A673 (cell line): ENCODE measurements at regions not wholly inside any gene's neighbourhood (a gene's known extent, or its start where the extent isn't known, plus 50 kb on each side); places are given as distances from the start of the nearest gene placed in this dataset.

Source experiments
- BruUV-seq: library from RNA; stranded (reverse); fragments of 400-500 nt; replicated peaks from 2 replicates; lab custom pipeline; 2021; lab: Mats Ljungman, UMichigan
- CTCF ChIA-PET: fragments of 300-600 bp; sonication (Branson Sonifier 250); formaldehyde crosslinking; loops from one replicate; lab custom pipeline; 2022; ENCODE audit warnings: antibody characterized with exemption; lab: Charles Lee
- POLR2A ChIA-PET: fragments of 300-600 bp; sonication (Branson Sonifier 250); formaldehyde crosslinking; loops from one replicate; lab custom pipeline; 2022; ENCODE audit warnings: antibody characterized with exemption; ENCODE audit not compliant: low non-redundant PET; lab: Charles Lee
- DNase-seq: peaks from one replicate; pipeline ENCODE4 v3.0.0-alpha.2; 2015; ENCODE audit warnings: low spot score
- H3K27ac ChIP-seq: fragments of 200-600 bp; sonication (generic); 2 replicates; pipeline ENCODE4 v1.5.1; 2016; ENCODE audit warnings: mixed run types, low read depth, mild to moderate bottlenecking, mixed read lengths, antibody characterized with exemption, low read length; ENCODE audit not compliant: poor library complexity, severe bottlenecking
- H3K27me3 ChIP-seq: fragments of 200-600 bp; sonication (generic); replicated peaks from 2 replicates; pipeline ENCODE4 v1.6.1; 2017; ENCODE audit warnings: mixed run types, low read depth, mild to moderate bottlenecking, mixed read lengths, antibody characterized with exemption, low read length; ENCODE audit not compliant: insufficient read depth, poor library complexity
- H3K36me3 ChIP-seq: fragments of 200-600 bp; sonication (generic); 2 replicates; pipeline ENCODE4 v1.6.1; 2016; ENCODE audit warnings: mixed run types, mild to moderate bottlenecking, mixed read lengths, antibody characterized with exemption, low read length; ENCODE audit not compliant: insufficient read depth, poor library complexity, severe bottlenecking
- H3K4me1 ChIP-seq: fragments of 200-600 bp; sonication (generic); 2 replicates; pipeline ENCODE4 v1.6.1; 2017; ENCODE audit warnings: mixed run types, mild to moderate bottlenecking, mixed read lengths, antibody characterized with exemption, low read length; ENCODE audit not compliant: insufficient read depth, poor library complexity, severe bottlenecking
- H3K4me3 ChIP-seq: fragments of 200-600 bp; sonication (generic); 2 replicates; pipeline ENCODE4 v1.5.1; 2016; ENCODE audit warnings: low read depth, mixed run types, mild to moderate bottlenecking, mixed read lengths, low read length; ENCODE audit not compliant: poor library complexity, severe bottlenecking
- H3K9me3 ChIP-seq: fragments of 200-600 bp; sonication (generic); 2 replicates; pipeline ENCODE4 v1.6.1; 2016; ENCODE audit warnings: mixed run types, low read depth, mild to moderate bottlenecking, mixed read lengths, antibody characterized with exemption, low read length; ENCODE audit not compliant: poor library complexity, severe bottlenecking
- CTCF ChIP-seq: fragments of 300-800, 200-600 bp; sonication (generic); conservative IDR thresholded peaks from 2 replicates; pipeline ENCODE4 v1.5.1; 2017; ENCODE audit warnings: low read depth, mild to moderate bottlenecking, antibody characterized with exemption, low read length, moderate library complexity, mixed read lengths
- EZH2 ChIP-seq: fragments of 200-600 bp; sonication (generic); IDR thresholded peaks from 2 replicates; pipeline ENCODE4 v1.6.1; 2017; ENCODE audit warnings: borderline replicate concordance, low read depth, mild to moderate bottlenecking, mixed read lengths, antibody characterized with exemption, low read length; ENCODE audit not compliant: poor library complexity, severe bottlenecking
- intact Hi-C: fragments of 100-400 bp; cut with micrococcal nuclease; formaldehyde crosslinking; loops from one replicate; pipeline ENCODE4 v1.10.0; 2022; ENCODE audit not compliant: unreplicated experiment

- TF ChIP-seq CTCF, result no peak
- TF ChIP-seq EZH2, result no peak
- POLR2A ChIA-PET, result no interaction called here
- H3K27ac ChIP-seq, result no peak overlapping the region
- no peak for DNase-seq
- no peak overlapping the region for H3K4me3 ChIP-seq
- no peaks in the 10 kb centered on the region for H3K36me3 ChIP-seq
- BruUV-seq, result no TSS peak
- H3K27me3 ChIP-seq, result no peaks in the 10 kb centered on the region
- no peaks in the 10 kb centered on the region for H3K4me1 ChIP-seq
- peaks cover 7% of the 10 kb centered on the region for H3K9me3 ChIP-seq
- intact Hi-C loops, result no loop called here
- CTCF ChIA-PET, result no interaction called here
These were observed 145.5 kb downstream of the RNASET2 start for GRCh38 chr6:166810864-166811263.

GRCh38 chr6:166809721-166810120 is 146.6 kb downstream of the RNASET2 start:
- Histone ChIP-seq H3K27ac (no peak overlapping the region), H3K36me3 (no peaks in the 10 kb centered on the region), H3K9me3 (peaks cover 10% of the 10 kb centered on the region), H3K4me1 (no peaks in the 10 kb centered on the region), H3K4me3 (no peak overlapping the region), H3K27me3 (no peaks in the 10 kb centered on the region)
- TF ChIP-seq CTCF (no peak), EZH2 (no peak)
- intact Hi-C loops, result no loop called here
- ChIA-PET POLR2A (no interaction called here), CTCF (interaction anchor here (0.7 kb wide), 1 partner anchor 484 kb away, joined by 3 read pairs; no protein-coding TSS in a partner anchor)
- no TSS peak for BruUV-seq
- DNase-seq, result no peak

GRCh38 chr6:166806962-166807757 is 149.2 kb downstream of the RNASET2 start:
- no peaks in the 10 kb centered on the region for H3K4me1 ChIP-seq
- CTCF ChIA-PET, result no interaction called here
- no peak overlapping the region for H3K4me3 ChIP-seq
- intact Hi-C loops, result no loop called here
- POLR2A ChIA-PET, result no interaction called here
- no peaks in the 10 kb centered on the region for H3K36me3 ChIP-seq
- BruUV-seq, result no TSS peak
- TF ChIP-seq EZH2 (no peak), CTCF (no peak)
- H3K27me3 ChIP-seq, result no peaks in the 10 kb centered on the region
- peaks cover 10% of the 10 kb centered on the region for H3K9me3 ChIP-seq
- no peak for DNase-seq
- H3K27ac ChIP-seq, result no peak overlapping the region
